ENCODE measurements at regions not wholly inside any gene's neighbourhood (a gene's known extent, or its start where the extent isn't known, plus 50 kb on each side); places are given as distances from the start of the nearest gene placed in this dataset.
A peak's percentile ranks its signal among the peaks of the same experiment; 100 is the strongest.
"Not testable (repeated sequence)": the region's sequence is repeated elsewhere in the genome, so short reads cannot be mapped to it uniquely, and the experiment has no call there.

GRCh38 chr6:2576499-2576898 is 174.2 kb downstream of the MYLK4 start:
- Histone ChIP-seq H3K27me3 (ENCODE audit: control insufficient read depth in 3 of 3, insufficient read depth in 3 of 3, low read length in 2 of 3) (no peaks in the 10 kb centered on the region), H3K9ac (ENCODE audit: insufficient read depth in 1 of 2, low read length in 2 of 2) (no peak overlapping the region), H3K27ac (ENCODE audit: low read depth in 1 of 2, low read length in 1 of 2) (no peak overlapping the region), H3K36me3 (ENCODE audit: control insufficient read depth in 4 of 4, insufficient read depth in 4 of 4, low read length in 4 of 4) (no peaks in the 10 kb centered on the region), H3K4me1 (ENCODE audit: control insufficient read depth in 5 of 5, insufficient read depth in 5 of 5, low read length in 5 of 5) (peaks cover 0 to 48% (median 15%) of the 10 kb centered on the region in 5 donors), H3K9me3 (ENCODE audit: control insufficient read depth in 4 of 4, insufficient read depth in 3 of 4, low read length in 3 of 4) (peaks cover 0 to 3% (median 1%) of the 10 kb centered on the region in 4 donors), H3K4me3 (no peak overlapping the region)
- WGBS, 2 donors = 70 to 83% methylated on average over 3 of the region's 3 CpGs
- TF ChIP-seq CTCF (IDR thresholded peaks at IDR 0.05; ENCODE audit: control extremely low read depth, extremely low read depth) = no peak
- ATAC-seq (ENCODE audit: insufficient read depth, low FRiP score) (no peak), DNase-seq (peak in 1 of 3 donors; percentile 24)

DNA sequence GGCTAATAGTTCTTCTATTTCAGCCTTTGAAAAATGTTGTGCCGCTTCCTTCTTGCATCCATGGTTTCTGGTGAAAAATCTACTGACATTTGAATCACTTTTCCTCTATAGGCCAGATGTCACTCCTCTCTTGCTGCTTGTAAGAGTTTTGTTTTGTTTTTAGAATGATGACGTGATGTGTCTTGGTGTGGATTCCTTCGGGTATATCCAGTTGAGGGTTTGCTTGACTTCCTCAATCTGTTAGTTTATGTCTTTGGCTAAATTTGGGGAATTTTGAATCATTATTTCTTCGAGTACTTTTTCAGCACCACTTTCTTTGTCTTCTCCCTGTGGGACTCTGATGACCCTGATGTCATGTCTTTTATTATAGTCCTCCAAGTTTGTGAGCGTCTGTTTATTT is 175.5 kb downstream of the MYLK4 start:
- no peak for TF ChIP-seq CTCF (IDR thresholded peaks at IDR 0.05; ENCODE audit: control extremely low read depth, extremely low read depth)
- WGBS, 2 donors = 78 to 80% methylated on average over 5 of the region's 5 CpGs

GRCh38 chr6:2569420-2569819 is 181.3 kb downstream of the MYLK4 start:
- WGBS, 2 donors = 94 to 96% methylated on average over 1 of the region's 1 CpG
- H3K27ac ChIP-seq (ENCODE audit: low read depth in 1 of 2, low read length in 1 of 2) = not testable (repeated sequence)

More for the DNA sequence above, 175.5 kb downstream of the MYLK4 start:
- ATAC-seq (ENCODE audit: insufficient read depth, low FRiP score) = no peak
- Histone ChIP-seq H3K27ac (ENCODE audit: low read depth in 1 of 2, low read length in 1 of 2) (no peak overlapping the region), H3K4me1 (ENCODE audit: control insufficient read depth in 5 of 5, insufficient read depth in 5 of 5, low read length in 5 of 5) (peaks cover 0 to 35% (median 10%) of the 10 kb centered on the region in 5 donors), H3K4me3 (no peak overlapping the region), H3K9ac (ENCODE audit: insufficient read depth in 1 of 2, low read length in 2 of 2) (no peak overlapping the region), H3K27me3 (ENCODE audit: control insufficient read depth in 3 of 3, insufficient read depth in 3 of 3, low read length in 2 of 3) (no peaks in the 10 kb centered on the region), H3K9me3 (ENCODE audit: control insufficient read depth in 4 of 4, insufficient read depth in 3 of 4, low read length in 3 of 4) (peaks cover 0 to 3% (median 1%) of the 10 kb centered on the region in 4 donors), H3K36me3 (ENCODE audit: control insufficient read depth in 4 of 4, insufficient read depth in 4 of 4, low read length in 4 of 4) (no peaks in the 10 kb centered on the region)
- peak in 2 of 3 donors; percentile 66 to 73 for DNase-seq

DNA sequence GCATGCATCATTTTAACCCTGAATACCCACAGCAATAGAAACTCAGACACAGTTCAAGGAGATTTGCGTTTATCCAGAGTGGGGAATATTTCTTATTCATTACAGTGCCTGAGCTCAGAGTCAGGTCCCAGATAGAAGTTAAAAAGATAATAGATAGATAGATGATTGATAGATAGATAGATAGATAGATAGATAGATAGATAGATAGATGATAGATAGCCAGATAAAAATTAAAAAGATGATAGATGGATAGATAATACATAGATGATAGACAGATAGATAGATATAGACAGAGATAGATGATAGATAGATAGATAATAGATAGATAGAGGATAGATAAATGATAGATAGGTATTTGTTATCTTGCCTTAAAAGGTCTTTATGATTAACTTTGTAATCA is 184.7 kb downstream of the MYLK4 start:
- H3K36me3 ChIP-seq (ENCODE audit: control insufficient read depth in 4 of 4, insufficient read depth in 4 of 4, low read length in 4 of 4) = no peaks in the 10 kb centered on the region
- H3K4me1 ChIP-seq (ENCODE audit: control insufficient read depth in 5 of 5, insufficient read depth in 5 of 5, low read length in 5 of 5) = peaks cover 0 to 24% (median 17%) of the 10 kb centered on the region in 5 donors
- no peak overlapping the region for H3K27ac ChIP-seq (ENCODE audit: low read depth in 1 of 2, low read length in 1 of 2)
- H3K27me3 ChIP-seq (ENCODE audit: control insufficient read depth in 3 of 3, insufficient read depth in 3 of 3, low read length in 2 of 3) = no peaks in the 10 kb centered on the region
- no peak for TF ChIP-seq CTCF (IDR thresholded peaks at IDR 0.05; ENCODE audit: control extremely low read depth, extremely low read depth)
- no peaks in the 10 kb centered on the region for H3K9me3 ChIP-seq (ENCODE audit: control insufficient read depth in 4 of 4, insufficient read depth in 3 of 4, low read length in 3 of 4)
- H3K4me3 ChIP-seq = no peak overlapping the region
- 94 to 97% methylated on average over 1 of the region's 1 CpG for WGBS, 2 donors
- DNase-seq (no peak), ATAC-seq (ENCODE audit: insufficient read depth, low FRiP score) (no peak)
- H3K9ac ChIP-seq (ENCODE audit: insufficient read depth in 1 of 2, low read length in 2 of 2) = no peak overlapping the region

More at GRCh38 chr6:2569420-2569819, 181.3 kb downstream of the MYLK4 start:
- H3K4me3 ChIP-seq; H3K36me3 ChIP-seq (ENCODE audit: control insufficient read depth in 4 of 4, insufficient read depth in 4 of 4, low read length in 4 of 4); DNase-seq; H3K9me3 ChIP-seq (ENCODE audit: control insufficient read depth in 4 of 4, insufficient read depth in 3 of 4, low read length in 3 of 4); ATAC-seq (ENCODE audit: insufficient read depth, low FRiP score); H3K27me3 ChIP-seq (ENCODE audit: control insufficient read depth in 3 of 3, insufficient read depth in 3 of 3, low read length in 2 of 3); H3K4me1 ChIP-seq (ENCODE audit: control insufficient read depth in 5 of 5, insufficient read depth in 5 of 5, low read length in 5 of 5); H3K9ac ChIP-seq (ENCODE audit: insufficient read depth in 1 of 2, low read length in 2 of 2): not testable (repeated sequence)

All from lung (tissue), 11 donors.